ENCODE measurements at regions not wholly inside any gene's neighbourhood (a gene's known extent, or its start where the extent isn't known, plus 50 kb on each side); places are given as distances from the start of the nearest gene placed in this dataset.

DNA sequence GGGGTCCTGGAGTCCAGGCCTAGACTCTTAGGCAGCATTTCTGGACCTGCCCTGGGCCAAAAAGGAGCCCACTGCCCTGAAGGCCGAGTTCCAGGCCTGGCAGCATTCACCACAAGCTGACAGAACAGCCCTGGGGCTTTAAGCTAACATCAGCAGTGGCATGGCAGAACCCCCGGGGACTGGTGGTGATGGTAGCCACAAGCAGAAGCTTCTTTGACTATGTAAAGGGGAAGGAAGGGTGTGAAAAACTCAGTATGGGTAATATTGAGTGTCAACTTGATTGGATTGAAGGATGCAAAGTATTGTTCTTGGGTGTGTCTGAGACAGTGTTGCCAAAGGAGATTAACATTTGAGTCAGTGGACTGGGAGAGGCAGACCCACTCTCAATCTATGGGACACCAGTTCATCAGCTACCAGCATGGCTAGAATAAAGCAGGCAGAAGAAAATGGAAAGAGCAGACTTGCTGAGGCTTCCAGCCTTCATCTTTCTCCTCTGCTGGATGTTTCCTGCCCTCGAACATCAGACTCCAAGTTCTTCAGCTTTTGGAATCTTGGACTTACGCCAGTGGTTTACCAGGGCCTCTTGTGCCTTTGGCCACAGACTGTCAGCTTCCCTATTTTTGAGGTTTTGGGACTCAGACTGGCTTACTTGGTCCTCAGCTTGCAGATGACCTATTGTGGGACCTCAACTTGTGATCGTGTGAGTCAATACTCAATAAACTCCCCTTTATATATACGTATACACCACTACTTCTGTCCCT, 661.0 kb upstream of the C9orf72 start:
- no peak for ATAC-seq (ENCODE audit: low FRiP score)
- DNase-seq (ENCODE audit: low spot score): no peak
- TF ChIP-seq, protein P1, sequence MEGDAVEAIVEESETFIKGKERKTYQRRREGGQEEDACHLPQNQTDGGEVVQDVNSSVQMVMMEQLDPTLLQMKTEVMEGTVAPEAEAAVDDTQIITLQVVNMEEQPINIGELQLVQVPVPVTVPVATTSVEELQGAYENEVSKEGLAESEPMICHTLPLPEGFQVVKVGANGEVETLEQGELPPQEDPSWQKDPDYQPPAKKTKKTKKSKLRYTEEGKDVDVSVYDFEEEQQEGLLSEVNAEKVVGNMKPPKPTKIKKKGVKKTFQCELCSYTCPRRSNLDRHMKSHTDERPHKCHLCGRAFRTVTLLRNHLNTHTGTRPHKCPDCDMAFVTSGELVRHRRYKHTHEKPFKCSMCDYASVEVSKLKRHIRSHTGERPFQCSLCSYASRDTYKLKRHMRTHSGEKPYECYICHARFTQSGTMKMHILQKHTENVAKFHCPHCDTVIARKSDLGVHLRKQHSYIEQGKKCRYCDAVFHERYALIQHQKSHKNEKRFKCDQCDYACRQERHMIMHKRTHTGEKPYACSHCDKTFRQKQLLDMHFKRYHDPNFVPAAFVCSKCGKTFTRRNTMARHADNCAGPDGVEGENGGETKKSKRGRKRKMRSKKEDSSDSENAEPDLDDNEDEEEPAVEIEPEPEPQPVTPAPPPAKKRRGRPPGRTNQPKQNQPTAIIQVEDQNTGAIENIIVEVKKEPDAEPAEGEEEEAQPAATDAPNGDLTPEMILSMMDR (IDR thresholded peaks at IDR 0.05): no peak

DNA sequence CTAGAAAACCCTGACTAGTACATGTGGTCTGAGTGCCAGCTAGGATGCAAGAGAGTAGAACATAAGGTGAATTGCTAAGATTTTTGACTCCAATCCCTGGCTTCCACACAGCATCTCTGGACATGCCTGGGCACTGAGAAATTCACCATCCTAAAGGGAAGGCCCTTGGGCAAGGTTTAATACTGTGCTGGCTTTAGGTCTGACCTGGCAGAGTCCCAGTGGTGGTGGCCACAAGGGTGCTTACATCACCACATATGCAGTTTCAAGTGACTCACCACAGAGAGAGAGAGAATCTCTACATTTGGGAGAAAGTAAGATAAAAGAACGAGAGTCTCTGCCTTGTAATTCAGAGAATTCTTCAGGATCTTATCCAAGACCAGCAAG, 661.6 kb upstream of the C9orf72 start:
- DNase-seq (ENCODE audit: low spot score): no peak
- TF ChIP-seq, protein P1 (IDR thresholded peaks at IDR 0.05): no peak
- ATAC-seq (ENCODE audit: low FRiP score): no peak

DNA sequence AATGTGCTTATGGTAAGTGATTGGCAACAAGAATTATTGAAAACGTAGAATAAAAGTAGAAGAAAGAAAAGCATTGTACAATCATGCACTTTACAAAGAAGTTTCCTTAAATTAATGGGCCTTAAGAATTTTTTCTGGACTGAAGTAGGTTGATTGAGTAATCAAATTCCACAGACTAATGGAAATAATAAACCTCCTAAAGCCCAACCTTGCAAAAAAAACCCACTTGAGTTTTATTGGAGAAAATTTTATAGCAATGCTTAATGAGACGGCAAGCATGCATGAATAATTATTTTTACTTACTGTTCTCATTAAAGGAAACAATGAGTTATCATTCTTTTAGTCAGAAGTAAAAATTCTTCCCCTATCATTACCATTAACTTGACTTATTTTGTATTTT, 676.1 kb upstream of the C9orf72 start:
- DNase-seq (ENCODE audit: low spot score) (no peak), ATAC-seq (ENCODE audit: low FRiP score) (no peak)
- TF ChIP-seq, protein P1 (IDR thresholded peaks at IDR 0.05): no peak

DNA sequence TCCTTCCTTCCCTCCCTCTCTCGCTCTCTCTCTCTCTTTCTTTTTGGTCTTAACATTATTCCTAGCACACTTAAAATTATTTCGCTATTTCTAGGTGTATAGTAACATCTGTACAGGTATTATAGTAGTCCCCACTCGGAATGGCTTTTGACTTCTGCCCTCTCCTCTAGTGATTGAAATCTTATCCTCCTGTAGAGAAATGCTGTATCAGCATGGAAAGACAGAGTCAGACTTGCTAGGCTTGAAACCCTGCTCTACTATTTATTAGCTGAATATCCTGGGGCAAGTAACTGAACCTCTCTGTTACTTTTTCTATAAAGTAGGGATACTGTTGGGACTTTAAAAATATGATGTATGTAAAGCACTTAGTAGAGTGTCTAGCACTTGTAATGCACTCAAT, 681.9 kb upstream of the C9orf72 start:
- TF ChIP-seq, protein P1 (IDR thresholded peaks at IDR 0.05): no peak
- DNase-seq (ENCODE audit: low spot score): no peak
- no peak for ATAC-seq (ENCODE audit: low FRiP score)

DNA sequence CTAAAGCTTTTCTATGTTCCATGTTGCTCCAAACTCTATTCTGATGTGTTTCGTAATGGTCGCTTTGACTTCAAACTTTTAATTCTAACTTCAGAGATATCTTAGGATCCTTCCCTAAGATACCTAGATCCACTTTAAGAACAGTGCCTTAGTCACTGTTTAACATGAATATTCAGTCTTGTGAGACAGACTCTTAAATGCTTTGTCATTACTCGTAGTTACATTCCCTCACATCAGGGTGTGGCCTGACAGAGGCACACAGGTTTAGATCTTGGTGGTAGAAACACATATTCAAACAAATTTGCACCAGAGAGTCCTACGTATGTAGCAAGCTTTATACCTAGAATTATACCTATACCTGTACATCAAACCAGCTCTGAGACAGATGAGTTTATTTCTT, 687.0 kb upstream of the C9orf72 start:
- TF ChIP-seq, protein P1 (IDR thresholded peaks at IDR 0.05): no peak
- DNase-seq (ENCODE audit: low spot score) (no peak), ATAC-seq (ENCODE audit: low FRiP score) (no peak)

DNA sequence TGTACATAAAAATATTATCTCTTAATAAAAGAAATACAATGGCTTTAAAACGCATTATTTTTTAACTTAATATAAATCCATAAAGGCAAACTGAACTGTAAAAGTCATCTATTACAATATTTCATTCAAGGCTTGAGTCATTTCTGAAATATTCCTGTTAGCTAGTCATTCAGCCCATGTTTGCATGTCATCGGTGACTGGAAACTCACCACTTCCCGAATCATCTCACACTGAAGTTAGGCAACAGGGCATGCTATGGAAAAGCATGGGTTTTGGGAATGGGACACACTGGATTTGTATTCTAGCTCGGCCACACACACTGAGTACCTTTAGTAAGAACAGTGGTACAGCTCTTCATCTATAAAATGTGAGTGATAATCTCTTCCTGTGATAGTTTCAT, 691.1 kb upstream of the C9orf72 start:
- DNase-seq (ENCODE audit: low spot score) (no peak), ATAC-seq (ENCODE audit: low FRiP score) (no peak)
- TF ChIP-seq, protein P1 (IDR thresholded peaks at IDR 0.05): no peak

DNA sequence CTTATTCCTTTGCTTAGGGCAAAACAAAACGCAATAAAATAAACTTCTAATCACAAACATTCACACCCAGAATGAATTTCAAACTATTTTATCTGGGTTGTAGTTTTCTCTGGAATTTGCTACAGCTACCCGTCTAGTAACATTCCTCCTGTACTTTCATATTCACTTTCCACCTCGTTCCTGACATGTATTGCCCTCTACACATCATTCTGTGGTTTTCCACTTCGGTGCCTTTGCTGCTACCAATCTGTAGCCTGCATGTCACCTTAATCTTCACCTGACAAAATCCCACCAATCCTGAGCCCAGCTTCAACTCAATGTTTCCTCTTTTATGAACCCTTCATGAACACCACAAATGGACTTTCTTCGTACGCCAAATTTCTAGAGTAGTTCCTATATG, 694.1 kb upstream of the C9orf72 start:
- DNase-seq (ENCODE audit: low spot score) (no peak), ATAC-seq (ENCODE audit: low FRiP score) (no peak)
- TF ChIP-seq, protein P1 (IDR thresholded peaks at IDR 0.05): no peak
